HepG2 (cell line): ENCODE measurements at regions not wholly inside any gene's neighbourhood (a gene's known extent, or its start where the extent isn't known, plus 50 kb on each side); places are given as distances from the start of the nearest gene placed in this dataset.

Experiments
- ATAC-seq: fragments of 200-7000 bp; cut with Tn5 transposase; 3 replicates; pipeline ENCODE4 v1.9.1; 2020; ENCODE audit warnings: mild to moderate bottlenecking, moderate library complexity
- BruUV-seq: library from RNA; stranded (reverse); fragments of 400-500 nt; replicated peaks from 2 replicates; lab custom pipeline; 2021; lab: Mats Ljungman, UMichigan
- CTCF ChIA-PET: fragments of 300-600 bp; formaldehyde crosslinking; extraction: SDS; loops from one replicate; lab custom pipeline; 2021; ENCODE audit warnings: low total read pairs, inconsistent platforms, low intra/inter-chr PET ratio; lab: Yijun Ruan, JAX
- POLR2A ChIA-PET: fragments of 350-600 bp; sonication (Branson Sonifier 250); formaldehyde crosslinking; loops from one replicate; lab custom pipeline; 2020; ENCODE audit warnings: antibody characterized with exemption, inconsistent platforms; lab: Yijun Ruan, JAX
- DNase-seq: peaks from one replicate; pipeline ENCODE4 v3.0.0-alpha.2; 2015; ENCODE audit warnings: low spot score
- FAIRE-seq: peaks from 3 replicates; lab custom pipeline; 2011; peaks lifted over from hg19 to GRCh38; lab: Jason Lieb, UNC
- H2AFZ ChIP-seq: one replicate; pipeline ENCODE4 v1.6.1; 2011; ENCODE audit warnings: low read length, inconsistent platforms
- H3K27ac ChIP-seq: fragments of 300-600 bp; 3 replicates; pipeline ENCODE4 v1.8.0; 2011; ENCODE audit warnings: mixed run types, mild to moderate bottlenecking, mixed read lengths, low read length, inconsistent platforms; ENCODE audit not compliant: insufficient read depth; ENCODE audit errors: extremely low read length
- H3K27me3 ChIP-seq, 2 experiments: fragments of 200-600 bp in 1 of 2; 2 replicates in 1 of 2; 3 replicates in 1 of 2; pipeline versions ENCODE4 v1.6.0 to v1.8.0; 2011; ENCODE audit warnings: low read length in 2 of 2, mild to moderate bottlenecking in 2 of 2, moderate library complexity in 2 of 2, inconsistent platforms in 1 of 2; ENCODE audit not compliant: insufficient read depth in 2 of 2, control insufficient read depth in 1 of 2
- H3K36me3 ChIP-seq, 2 experiments: fragments of 200-600 bp in 1 of 2; replicated peaks in 1 of 2; 2 replicates in 1 of 2; 3 replicates in 1 of 2; pipeline versions ENCODE4 v1.5.1 to v1.8.0; 2011; ENCODE audit warnings: low read length in 2 of 2, inconsistent platforms in 1 of 2; ENCODE audit not compliant: insufficient read depth in 2 of 2, control insufficient read depth in 1 of 2
- H3K4me1 ChIP-seq: 2 replicates; pipeline ENCODE4 v1.5.1; 2012; ENCODE audit warnings: low read length, inconsistent platforms; ENCODE audit not compliant: insufficient read depth
- H3K4me2 ChIP-seq: 2 replicates; pipeline ENCODE4 v1.6.0; 2011; ENCODE audit warnings: low read depth, low read length, inconsistent platforms
- H3K4me3 ChIP-seq, 3 experiments: fragments of 200-600 bp in 1 of 3; sonication (generic), shearing (Covaris generic) in 1 of 3; replicated peaks in 1 of 3; 2 replicates each; pipeline ENCODE4 v1.5.1; 2011 to 2016; ENCODE audit warnings: low read length in 3 of 3, inconsistent platforms in 2 of 3, low read depth in 2 of 3, mild to moderate bottlenecking in 2 of 3, control low read depth in 1 of 3, mixed read lengths in 1 of 3; ENCODE audit not compliant: insufficient read depth in 1 of 3
- H3K79me2 ChIP-seq: one replicate; pipeline ENCODE4 v1.6.1; 2011; ENCODE audit warnings: low read length, inconsistent platforms; ENCODE audit not compliant: insufficient read depth
- H3K9ac ChIP-seq: 2 replicates; pipeline ENCODE4 v1.6.0; 2011; ENCODE audit warnings: mild to moderate bottlenecking, low read depth, low read length, inconsistent platforms; ENCODE audit not compliant: insufficient read depth
- H3K9me3 ChIP-seq: 2 replicates; pipeline ENCODE4 v1.5.1; 2012; ENCODE audit warnings: mild to moderate bottlenecking, low read length
- H4K20me1 ChIP-seq: 2 replicates; pipeline ENCODE4 v1.6.0; 2011; ENCODE audit warnings: inconsistent platforms, mild to moderate bottlenecking, low read length, moderate library complexity; ENCODE audit not compliant: insufficient read depth
- ATM ChIP-seq: fragments of 450-650 bp; IDR thresholded peaks from 2 replicates; pipeline ENCODE4 v1.7.1; 2017; ENCODE audit warnings: mild to moderate bottlenecking, borderline replicate concordance
- GTF2F1 ChIP-seq: fragments of 150-350 bp; IDR thresholded peaks from 2 replicates; pipeline ENCODE4 v1.6.1; 2014; ENCODE audit warnings: low read length
- HOXA9 ChIP-seq: sonication (generic); formaldehyde crosslinking; IDR thresholded peaks from 2 replicates; pipeline ENCODE4 v1.8.1; 2022; ENCODE audit warnings: missing genetic modification reagents, mild to moderate bottlenecking, moderate library complexity, borderline replicate concordance
- KLF6 ChIP-seq: IDR thresholded peaks from 2 replicates; pipeline ENCODE4 v1.8.0; 2016; ENCODE audit warnings: missing biosample characterization, missing genetic modification reagents
- MED1 ChIP-seq: sonication (generic); formaldehyde crosslinking; IDR thresholded peaks from 2 replicates; pipeline ENCODE4 v1.4.0; 2020; ENCODE audit warnings: missing genetic modification reagents
- MXD1 ChIP-seq: sonication (generic); formaldehyde crosslinking; IDR thresholded peaks from 2 replicates; pipeline ENCODE4 v1.4.0; 2020; ENCODE audit warnings: mild to moderate bottlenecking, missing genetic modification reagents
- REST ChIP-seq, 2 experiments: IDR thresholded peaks; 2 replicates each; pipeline ENCODE4 v1.6.1; 2011 to 2012; ENCODE audit warnings: low read length in 2 of 2, borderline replicate concordance in 1 of 2, low read depth in 1 of 2, mild to moderate bottlenecking in 1 of 2, moderate library complexity in 1 of 2
- RNF2 ChIP-seq: fragments of 450-650 bp; conservative IDR thresholded peaks from 2 replicates; pipeline ENCODE4 v1.6.1; 2016; ENCODE audit warnings: low read depth
- SYNCRIP ChIP-seq: fragments of 200-400 bp; formaldehyde crosslinking; IDR thresholded peaks from 2 replicates; pipeline ENCODE4 v1.6.1; 2018; ENCODE audit warnings: mild to moderate bottlenecking, low read depth, low read length; ENCODE audit not compliant: insufficient read depth
- ZBTB21 ChIP-seq: sonication (generic); formaldehyde crosslinking; IDR thresholded peaks from 2 replicates; pipeline ENCODE4 v1.4.0; 2020; ENCODE audit warnings: missing genetic modification reagents
- ZBTB44 ChIP-seq: sonication (generic); formaldehyde crosslinking; IDR thresholded peaks from 2 replicates; pipeline ENCODE4 v1.4.0; 2020; ENCODE audit warnings: missing genetic modification reagents
- ZNF282 ChIP-seq: fragments of 450-650 bp; IDR thresholded peaks from 2 replicates; pipeline ENCODE4 v1.6.1; 2018; ENCODE audit not compliant: partially characterized antibody
- ZNF576 ChIP-seq: sonication (generic); formaldehyde crosslinking; IDR thresholded peaks from 2 replicates; pipeline ENCODE4 v1.4.0; 2020; ENCODE audit warnings: mild to moderate bottlenecking, missing genetic modification reagents
- WGBS: methylation state at CpG from one replicate; pipeline ENCODE4 v1.1.6; 2017; ENCODE audit warnings: low lambda C conversion rate; 5-methylcytosine and 5-hydroxymethylcytosine counted together
- in situ Hi-C: cut with HindIII; loops from 2 replicates; pipeline ENCODE4 v1.10.0; 2017; ENCODE audit warnings: low pct_unique_long_range_greater_than_20kb; ENCODE audit not compliant: extremely low pct_ligation_motif_present
- intact Hi-C: fragments of 100-400 bp; cut with micrococcal nuclease; formaldehyde crosslinking; loops from one replicate; pipeline ENCODE4 v1.10.0; 2022; ENCODE audit not compliant: unreplicated experiment

- no peak for TF ChIP-seq ZNF576 (CRISPR knock-in tag)
- TF ChIP-seq REST (IDR thresholded peaks at IDR 0.05; ENCODE audit: borderline replicate concordance in 1 of 2, low read depth in 1 of 2, low read length in 2 of 2), result no peak
- TF ChIP-seq ZBTB44 (CRISPR knock-in tag), result no peak
- no peak for TF ChIP-seq ZNF282
- no peak for TF ChIP-seq HOXA9 (CRISPR knock-in tag)
- no peak for TF ChIP-seq ZBTB21 (CRISPR knock-in tag)
- no peak for TF ChIP-seq RNF2
Observed at GRCh38 chr5:3099954-3100353, 348.5 kb upstream of the IRX2 start (continued).

- DNase-seq (no peak), FAIRE-seq (no peak), ATAC-seq (no peak)
- no TSS peak for BruUV-seq
- ChIA-PET POLR2A (no interaction called here), CTCF (no interaction called here)
- no peak overlapping the region for H2AFZ ChIP-seq
- no peak for TF ChIP-seq SYNCRIP
- no peak for TF ChIP-seq GTF2F1
- no peak for TF ChIP-seq KLF6 (CRISPR knock-in tag)
- TF ChIP-seq ATM, result no peak
- no peak for TF ChIP-seq MXD1 (CRISPR knock-in tag)
- no peak for TF ChIP-seq MED1 (CRISPR knock-in tag)
- H3K4me2 ChIP-seq, result no peak overlapping the region
- no peaks in the 10 kb centered on the region for H3K9me3 ChIP-seq
- H3K9ac ChIP-seq, result no peak overlapping the region
- no peaks in the 10 kb centered on the region for H3K79me2 ChIP-seq
- H3K36me3 ChIP-seq, result no peaks in the 10 kb centered on the region
- H3K27ac ChIP-seq, result no peak overlapping the region
- no peaks in the 10 kb centered on the region for H3K4me1 ChIP-seq
- H3K4me3 ChIP-seq, result no peak overlapping the region
- in situ Hi-C loops (no loop called here), intact Hi-C loops (no loop called here)
- H4K20me1 ChIP-seq, result no peaks in the 10 kb centered on the region
- WGBS, result 65% methylated on average over 2 of the region's 14 CpGs
- H3K27me3 ChIP-seq, result peaks cover 0 to 36% of the 10 kb centered on the region in 2 experiments; a peak in 4 of 5 replicates
Observed at GRCh38 chr5:3099526-3099925, 348.0 kb upstream of the IRX2 start.
